ENCODE measurements at regions not wholly inside any gene's neighbourhood (a gene's known extent, or its start where the extent isn't known, plus 50 kb on each side); places are given as distances from the start of the nearest gene placed in this dataset.

DNA sequence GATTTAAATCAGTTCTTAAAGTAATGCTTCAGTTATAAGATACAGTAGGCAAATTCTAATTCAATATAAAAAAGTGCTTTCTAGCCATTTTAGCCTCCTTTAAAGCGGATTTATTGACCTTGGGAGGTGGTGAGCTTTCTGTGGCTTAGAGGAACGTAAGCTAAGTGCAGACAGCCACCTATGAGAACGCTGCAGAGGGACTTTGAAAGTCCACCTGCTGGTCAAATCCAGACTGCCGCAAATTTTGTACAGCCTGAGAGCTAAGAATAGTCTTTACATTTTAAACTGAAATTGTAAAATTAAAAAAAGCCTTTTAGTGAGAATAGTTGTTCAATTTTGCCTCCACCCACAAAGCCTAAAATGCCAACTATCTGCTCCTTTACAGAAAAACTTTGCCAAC, 67.0 kb upstream of the SSX2IP start:
- TF ChIP-seq POLR2AphosphoS5 (IDR thresholded peaks at IDR 0.05; ENCODE audit: low read depth) (no peak), EZH2 (IDR thresholded peaks at IDR 0.05; ENCODE audit: low read depth, unreplicated experiment) (no peak), ZNF331 (CRISPR knock-in tag; IDR thresholded peaks at IDR 0.05; ENCODE audit: low read depth) (no peak), CREB1 (CRISPR knock-in tag; IDR thresholded peaks at IDR 0.05; ENCODE audit: low read depth) (no peak), EZH2phosphoT487 (IDR thresholded peaks at IDR 0.05; ENCODE audit: unreplicated experiment) (no peak), JUNB (IDR thresholded peaks at IDR 0.05; ENCODE audit: unreplicated experiment) (no peak), STAT1 (IDR thresholded peaks at IDR 0.05; ENCODE audit: unreplicated experiment) (no peak)
- TF ChIP-seq, protein P1, sequence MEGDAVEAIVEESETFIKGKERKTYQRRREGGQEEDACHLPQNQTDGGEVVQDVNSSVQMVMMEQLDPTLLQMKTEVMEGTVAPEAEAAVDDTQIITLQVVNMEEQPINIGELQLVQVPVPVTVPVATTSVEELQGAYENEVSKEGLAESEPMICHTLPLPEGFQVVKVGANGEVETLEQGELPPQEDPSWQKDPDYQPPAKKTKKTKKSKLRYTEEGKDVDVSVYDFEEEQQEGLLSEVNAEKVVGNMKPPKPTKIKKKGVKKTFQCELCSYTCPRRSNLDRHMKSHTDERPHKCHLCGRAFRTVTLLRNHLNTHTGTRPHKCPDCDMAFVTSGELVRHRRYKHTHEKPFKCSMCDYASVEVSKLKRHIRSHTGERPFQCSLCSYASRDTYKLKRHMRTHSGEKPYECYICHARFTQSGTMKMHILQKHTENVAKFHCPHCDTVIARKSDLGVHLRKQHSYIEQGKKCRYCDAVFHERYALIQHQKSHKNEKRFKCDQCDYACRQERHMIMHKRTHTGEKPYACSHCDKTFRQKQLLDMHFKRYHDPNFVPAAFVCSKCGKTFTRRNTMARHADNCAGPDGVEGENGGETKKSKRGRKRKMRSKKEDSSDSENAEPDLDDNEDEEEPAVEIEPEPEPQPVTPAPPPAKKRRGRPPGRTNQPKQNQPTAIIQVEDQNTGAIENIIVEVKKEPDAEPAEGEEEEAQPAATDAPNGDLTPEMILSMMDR (conservative IDR thresholded peaks at IDR 0.05; ENCODE audit: low read depth in 2 of 2): peak in 1 of 2 experiments; percentile 38; a peak in 2 of 4 replicates
- TF ChIP-seq, protein P2, sequence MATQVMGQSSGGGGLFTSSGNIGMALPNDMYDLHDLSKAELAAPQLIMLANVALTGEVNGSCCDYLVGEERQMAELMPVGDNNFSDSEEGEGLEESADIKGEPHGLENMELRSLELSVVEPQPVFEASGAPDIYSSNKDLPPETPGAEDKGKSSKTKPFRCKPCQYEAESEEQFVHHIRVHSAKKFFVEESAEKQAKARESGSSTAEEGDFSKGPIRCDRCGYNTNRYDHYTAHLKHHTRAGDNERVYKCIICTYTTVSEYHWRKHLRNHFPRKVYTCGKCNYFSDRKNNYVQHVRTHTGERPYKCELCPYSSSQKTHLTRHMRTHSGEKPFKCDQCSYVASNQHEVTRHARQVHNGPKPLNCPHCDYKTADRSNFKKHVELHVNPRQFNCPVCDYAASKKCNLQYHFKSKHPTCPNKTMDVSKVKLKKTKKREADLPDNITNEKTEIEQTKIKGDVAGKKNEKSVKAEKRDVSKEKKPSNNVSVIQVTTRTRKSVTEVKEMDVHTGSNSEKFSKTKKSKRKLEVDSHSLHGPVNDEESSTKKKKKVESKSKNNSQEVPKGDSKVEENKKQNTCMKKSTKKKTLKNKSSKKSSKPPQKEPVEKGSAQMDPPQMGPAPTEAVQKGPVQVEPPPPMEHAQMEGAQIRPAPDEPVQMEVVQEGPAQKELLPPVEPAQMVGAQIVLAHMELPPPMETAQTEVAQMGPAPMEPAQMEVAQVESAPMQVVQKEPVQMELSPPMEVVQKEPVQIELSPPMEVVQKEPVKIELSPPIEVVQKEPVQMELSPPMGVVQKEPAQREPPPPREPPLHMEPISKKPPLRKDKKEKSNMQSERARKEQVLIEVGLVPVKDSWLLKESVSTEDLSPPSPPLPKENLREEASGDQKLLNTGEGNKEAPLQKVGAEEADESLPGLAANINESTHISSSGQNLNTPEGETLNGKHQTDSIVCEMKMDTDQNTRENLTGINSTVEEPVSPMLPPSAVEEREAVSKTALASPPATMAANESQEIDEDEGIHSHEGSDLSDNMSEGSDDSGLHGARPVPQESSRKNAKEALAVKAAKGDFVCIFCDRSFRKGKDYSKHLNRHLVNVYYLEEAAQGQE (IDR thresholded peaks at IDR 0.05; ENCODE audit: unreplicated experiment): no peak
- TF ChIP-seq, protein P3, sequence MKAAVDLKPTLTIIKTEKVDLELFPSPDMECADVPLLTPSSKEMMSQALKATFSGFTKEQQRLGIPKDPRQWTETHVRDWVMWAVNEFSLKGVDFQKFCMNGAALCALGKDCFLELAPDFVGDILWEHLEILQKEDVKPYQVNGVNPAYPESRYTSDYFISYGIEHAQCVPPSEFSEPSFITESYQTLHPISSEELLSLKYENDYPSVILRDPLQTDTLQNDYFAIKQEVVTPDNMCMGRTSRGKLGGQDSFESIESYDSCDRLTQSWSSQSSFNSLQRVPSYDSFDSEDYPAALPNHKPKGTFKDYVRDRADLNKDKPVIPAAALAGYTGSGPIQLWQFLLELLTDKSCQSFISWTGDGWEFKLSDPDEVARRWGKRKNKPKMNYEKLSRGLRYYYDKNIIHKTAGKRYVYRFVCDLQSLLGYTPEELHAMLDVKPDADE (IDR thresholded peaks at IDR 0.05): no peak
